GM18858 (cell line): ENCODE measurements at regions not wholly inside any gene's neighbourhood (a gene's known extent, or its start where the extent isn't known, plus 50 kb on each side); places are given as distances from the start of the nearest gene placed in this dataset.

Experiments
- ATAC-seq: cut with Tn5 transposase; IDR thresholded peaks from one replicate; pipeline ENCODE4 v1.9.1; 2021; ENCODE audit not compliant: unreplicated experiment

DNA sequence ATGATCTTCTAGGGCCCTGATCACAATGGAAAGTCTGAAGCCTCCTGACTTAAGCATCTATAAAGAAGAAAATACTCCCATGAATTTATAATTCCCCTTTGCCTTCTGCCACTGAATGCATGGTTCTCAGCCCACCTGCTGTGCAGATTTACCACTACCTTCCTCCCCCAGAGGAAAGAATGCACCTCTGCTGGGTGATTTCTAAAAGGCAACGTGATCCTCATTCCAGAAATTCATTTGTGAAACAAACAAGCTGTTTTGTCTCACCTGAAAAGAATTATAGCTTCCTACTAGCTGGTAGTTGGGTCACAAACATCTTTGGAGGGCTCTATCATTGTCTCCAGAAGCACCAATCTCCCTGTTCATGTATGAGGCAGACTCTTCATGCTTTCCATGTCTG is 320.2 kb downstream of the CDC14C start:
- ATAC-seq: no peak

DNA sequence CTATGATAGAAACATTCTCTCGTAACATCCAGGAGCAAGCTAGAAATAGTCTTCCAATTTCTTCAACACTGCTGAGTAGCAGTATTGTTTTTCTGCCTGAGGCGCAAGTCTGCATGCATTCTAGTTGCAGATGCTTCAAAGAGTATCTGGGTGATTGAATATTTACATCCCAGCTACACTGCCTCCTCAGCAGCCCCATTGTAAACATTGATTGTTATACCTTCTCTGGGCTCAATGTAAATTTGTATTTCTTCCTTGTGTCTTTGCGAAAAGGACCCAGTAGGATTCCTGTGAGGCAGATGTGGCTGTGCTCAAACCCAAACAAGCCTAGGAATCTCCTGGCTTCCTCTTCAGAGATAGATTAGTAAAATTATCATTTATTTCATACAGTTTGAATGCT is 320.7 kb downstream of the CDC14C start:
- ATAC-seq: no peak

- ATAC-seq: no peak
Measured at GRCh38 chr7:49247759-49248158, 323.4 kb downstream of the CDC14C start.

- no peak for ATAC-seq
Measured at GRCh38 chr7:49255054-49255453, 330.7 kb downstream of the CDC14C start.

DNA sequence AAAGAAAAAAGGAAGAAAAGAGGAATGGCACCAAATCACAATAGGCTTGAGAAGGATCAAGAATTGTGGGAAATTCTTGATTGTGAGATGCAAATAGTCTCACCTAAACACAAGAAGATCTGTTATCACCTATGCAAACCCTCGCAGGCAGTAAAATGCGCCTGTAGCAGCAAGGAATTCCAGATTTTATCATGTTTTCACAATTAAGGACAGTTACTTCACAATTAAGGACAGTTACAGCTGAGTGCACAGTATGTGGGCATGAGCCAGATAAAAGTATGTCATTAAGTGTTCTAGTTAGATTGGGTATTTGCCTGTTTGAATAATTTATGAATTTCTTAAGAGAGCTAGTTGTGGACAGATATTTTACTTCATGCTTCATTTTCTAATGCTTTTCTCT is 336.2 kb downstream of the CDC14C start:
- no peak for ATAC-seq

- ATAC-seq: no peak
Measured at GRCh38 chr7:49261928-49262327, 337.6 kb downstream of the CDC14C start.

- no peak for ATAC-seq
Measured at GRCh38 chr7:49264530-49264929, 340.2 kb downstream of the CDC14C start.

- ATAC-seq: no peak
Measured at GRCh38 chr7:49273897-49274296, 349.6 kb downstream of the CDC14C start.

- ATAC-seq: no peak
Measured at GRCh38 chr7:49279891-49280290, 355.5 kb downstream of the CDC14C start.

DNA sequence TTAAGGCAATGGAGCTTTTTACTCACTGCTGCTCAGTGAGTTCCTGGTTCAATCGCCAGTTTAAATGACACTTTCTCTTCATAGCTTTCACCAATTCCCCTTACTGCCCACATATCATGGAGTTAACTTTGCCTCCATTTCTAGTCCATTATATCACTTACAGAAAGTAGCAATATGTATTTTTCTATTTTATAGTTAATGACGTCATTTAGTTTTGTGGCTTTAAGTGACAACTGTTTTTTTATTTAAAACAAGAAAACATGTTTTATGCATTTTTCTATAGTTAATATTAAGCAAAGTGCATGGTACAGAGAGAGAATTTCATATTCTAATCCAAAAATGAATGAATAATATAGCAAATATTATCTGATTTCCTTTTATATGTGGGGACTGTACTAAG is 363.3 kb downstream of the CDC14C start:
- ATAC-seq: no peak

DNA sequence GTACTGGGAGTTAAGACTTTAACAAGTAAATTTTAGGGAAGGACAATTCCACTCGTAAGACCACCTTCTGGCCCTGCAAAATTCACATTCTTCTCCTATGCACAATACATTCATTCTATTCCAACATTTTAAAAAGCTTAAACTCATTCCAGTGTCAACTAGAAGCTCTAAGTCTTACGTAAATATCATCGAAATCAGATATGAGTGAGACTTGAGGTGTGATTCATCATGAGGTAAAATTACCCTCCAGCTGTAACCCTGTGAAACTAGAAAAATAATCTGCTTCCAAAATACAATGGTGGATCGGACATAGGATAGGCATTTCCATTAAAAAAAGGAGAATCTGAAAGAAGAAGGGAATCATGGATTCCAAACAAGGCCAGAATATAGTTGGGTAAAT is 370.3 kb downstream of the CDC14C start:
- no peak for ATAC-seq

DNA sequence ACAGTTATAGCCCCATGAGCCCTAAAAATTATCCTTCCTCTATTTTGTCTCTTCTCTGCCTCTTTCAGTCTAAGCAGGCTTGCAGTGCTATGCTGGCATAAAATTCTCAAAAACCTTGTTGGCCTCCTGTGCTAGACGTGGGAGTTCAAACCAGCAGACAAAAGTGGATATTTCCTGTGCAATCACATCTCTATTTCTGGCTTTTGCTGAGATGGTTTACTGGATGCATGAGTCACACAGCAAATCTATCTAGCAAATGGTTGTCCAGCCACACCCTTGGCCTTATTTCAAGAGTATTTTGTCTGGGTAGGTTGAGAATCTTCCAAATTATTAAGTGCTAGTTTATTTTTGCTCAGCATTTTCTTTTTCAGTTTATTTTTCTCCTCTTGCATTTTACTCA is 370.8 kb downstream of the CDC14C start:
- ATAC-seq: no peak

GRCh38 chr7:49297958-49298357 is 373.6 kb downstream of the CDC14C start:
- no peak for ATAC-seq

DNA sequence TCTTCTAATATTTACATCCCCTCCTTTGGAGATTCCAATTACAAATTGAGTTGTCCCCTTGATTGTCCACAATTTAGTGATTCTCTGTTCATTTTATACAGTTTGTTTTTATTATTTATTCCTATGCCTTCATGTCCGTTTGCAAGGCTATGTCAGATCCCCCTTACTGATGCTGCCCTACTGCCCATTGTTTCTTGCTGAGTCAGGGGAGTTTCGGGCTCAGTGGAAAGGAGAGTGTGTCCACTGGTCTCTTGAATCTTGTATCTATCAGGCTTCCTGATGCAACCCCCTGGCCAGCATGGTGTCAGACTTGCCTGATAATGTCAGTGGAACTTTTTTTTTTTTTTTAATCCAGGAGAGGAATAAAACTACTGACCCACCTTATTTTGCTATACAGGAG is 384.4 kb downstream of the CDC14C start:
- no peak for ATAC-seq

- no peak for ATAC-seq
Measured at GRCh38 chr7:49320083-49320482, 395.7 kb downstream of the CDC14C start.

GRCh38 chr7:49321843-49322242 is 397.5 kb downstream of the CDC14C start:
- no peak for ATAC-seq

- ATAC-seq: peak; percentile 52
Measured at GRCh38 chr7:49322476-49322875, 398.1 kb downstream of the CDC14C start.

DNA sequence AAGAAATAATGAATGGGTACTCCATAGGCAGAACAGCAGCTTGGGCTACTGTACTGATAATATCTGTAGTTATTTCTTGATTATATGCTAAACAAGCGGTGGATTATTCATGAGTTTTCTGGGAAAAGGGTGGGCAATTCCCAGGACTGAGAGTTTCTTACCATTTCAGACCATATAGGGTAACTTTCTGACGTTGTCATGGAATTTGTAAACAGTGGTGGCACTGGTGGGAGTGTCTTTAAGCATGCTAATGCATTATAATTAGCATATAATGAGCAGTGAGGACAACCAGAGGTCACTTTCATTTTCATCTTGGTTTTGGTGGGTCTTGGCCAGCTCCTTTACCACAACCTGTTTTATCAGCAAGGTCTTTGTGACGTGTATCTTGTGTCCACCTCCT is 399.7 kb downstream of the CDC14C start:
- ATAC-seq: no peak

DNA sequence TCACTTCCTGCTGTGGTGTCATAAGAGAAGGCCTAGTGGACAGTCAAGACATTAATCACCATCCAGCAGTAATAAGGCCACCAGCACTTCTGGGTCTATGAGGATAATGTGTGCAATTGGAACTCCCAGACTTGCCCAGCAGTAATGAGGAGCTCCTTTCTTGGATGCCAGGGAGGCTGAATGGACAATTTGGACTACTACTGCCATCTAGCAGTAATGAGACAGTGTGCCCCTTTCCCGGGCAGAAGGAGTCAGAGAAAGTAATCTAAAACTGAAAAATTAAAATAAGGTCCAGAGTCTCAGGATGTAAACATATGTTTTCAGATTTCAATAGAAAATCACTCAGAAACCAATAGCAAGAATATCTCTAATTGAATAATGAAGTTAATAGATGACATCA is 400.4 kb downstream of the CDC14C start:
- no peak for ATAC-seq

DNA sequence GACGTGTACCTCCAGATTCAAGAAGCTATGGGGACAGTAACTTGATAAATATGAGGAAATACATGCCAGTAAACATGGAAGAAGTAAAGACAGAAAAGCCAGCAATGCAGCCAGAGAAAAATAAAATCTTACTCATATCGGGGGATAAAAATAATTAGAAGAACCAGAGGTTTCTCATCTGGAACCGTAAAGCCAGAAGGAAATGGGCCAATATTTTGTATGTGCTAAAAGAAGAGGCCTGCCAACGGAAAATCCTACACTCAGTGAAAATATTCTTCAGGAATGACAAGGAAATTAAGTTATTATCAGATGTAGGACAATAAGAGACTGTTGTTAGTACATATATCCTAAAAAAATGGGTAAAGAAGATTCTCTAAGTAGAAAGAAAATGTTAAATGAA is 401.2 kb downstream of the CDC14C start:
- no peak for ATAC-seq

DNA sequence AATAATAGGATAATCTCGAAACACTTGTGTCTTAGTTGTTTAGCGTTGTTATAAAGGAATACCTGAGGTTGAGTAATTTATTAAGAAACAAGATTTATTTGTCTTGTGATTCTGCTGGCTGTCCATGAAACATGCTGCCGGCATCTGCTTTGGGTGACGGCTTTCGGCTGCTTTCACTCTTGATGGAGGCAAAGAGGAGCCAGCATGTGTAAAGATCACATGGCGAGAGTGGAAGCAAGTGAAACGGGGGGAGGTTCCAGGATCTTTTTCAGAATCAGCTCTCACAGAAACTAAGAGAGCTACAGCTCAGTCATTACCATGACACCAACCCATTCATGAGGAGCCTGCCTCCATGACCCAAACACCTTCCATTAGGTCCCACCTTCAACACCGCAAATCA is 402.8 kb downstream of the CDC14C start:
- ATAC-seq: no peak

- ATAC-seq: peak; percentile 92
Measured at GRCh38 chr7:49333180-49333881, 409.0 kb downstream of the CDC14C start.

DNA sequence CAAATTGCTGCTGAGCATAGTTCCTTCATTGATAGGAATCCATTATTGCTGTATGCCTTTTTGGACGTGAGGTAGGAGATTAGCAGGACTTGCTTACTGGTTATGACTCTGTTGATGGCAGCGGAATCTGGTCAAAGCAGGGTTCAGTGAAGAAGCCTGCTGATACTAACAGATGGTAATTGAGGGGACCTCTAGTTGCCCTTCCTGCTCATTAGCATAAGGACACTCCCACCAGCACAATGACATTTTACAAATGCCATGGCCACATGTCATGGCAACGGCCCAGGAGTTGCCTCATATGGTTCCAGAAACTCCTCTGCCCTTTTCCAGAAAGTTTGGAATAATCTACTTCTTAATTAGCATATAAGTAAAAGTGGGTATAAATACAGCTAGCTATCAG is 417.5 kb downstream of the CDC14C start:
- ATAC-seq: no peak
